8988T (cell line): ENCODE measurements at regions not wholly inside any gene's neighbourhood (a gene's known extent, or its start where the extent isn't known, plus 50 kb on each side); places are given as distances from the start of the nearest gene placed in this dataset.

Source experiments
- DNase-seq: peaks from one replicate; pipeline ENCODE4 v3.0.0; 2011

DNA sequence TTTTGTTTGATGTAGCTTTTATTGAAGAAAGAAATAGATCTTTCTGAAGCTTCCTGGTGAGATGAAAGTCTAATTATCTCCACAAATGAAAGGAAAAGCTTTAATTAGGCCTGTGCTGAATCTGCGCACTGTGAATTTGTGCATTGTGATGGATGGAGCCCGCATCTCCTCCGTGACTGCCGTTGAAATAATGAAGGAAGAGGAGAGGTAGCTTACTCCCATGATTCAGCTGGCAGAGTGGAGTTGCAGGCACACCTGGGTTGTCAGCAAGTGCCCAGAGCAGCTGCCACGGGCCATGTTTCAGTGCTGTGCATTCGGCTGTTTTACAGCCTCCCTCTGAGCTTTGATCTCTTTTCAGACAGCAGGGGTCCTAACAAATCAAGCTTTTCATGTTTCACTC, 735.3 kb upstream of the TENM3 start:
- DNase-seq = no peak

DNA sequence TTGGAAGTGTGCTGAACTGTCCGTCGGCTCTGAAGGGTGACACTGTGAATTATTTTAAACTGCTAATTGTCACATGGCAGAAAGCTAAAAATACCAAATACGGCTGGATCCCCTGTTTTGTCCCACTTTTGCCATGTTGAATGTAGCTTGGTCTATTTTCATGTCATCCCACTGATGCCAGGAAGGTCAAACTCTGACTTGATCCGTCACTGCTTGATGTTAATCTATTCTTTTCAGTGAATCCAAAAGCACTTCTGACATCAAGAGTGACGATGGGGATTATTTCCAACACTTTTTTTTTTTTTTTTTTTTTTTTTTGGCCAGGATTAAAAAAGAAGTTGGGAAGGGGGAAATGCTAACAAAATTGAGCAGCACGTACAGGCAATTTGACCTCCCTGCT, 734.6 kb upstream of the TENM3 start:
- no peak for DNase-seq

DNA sequence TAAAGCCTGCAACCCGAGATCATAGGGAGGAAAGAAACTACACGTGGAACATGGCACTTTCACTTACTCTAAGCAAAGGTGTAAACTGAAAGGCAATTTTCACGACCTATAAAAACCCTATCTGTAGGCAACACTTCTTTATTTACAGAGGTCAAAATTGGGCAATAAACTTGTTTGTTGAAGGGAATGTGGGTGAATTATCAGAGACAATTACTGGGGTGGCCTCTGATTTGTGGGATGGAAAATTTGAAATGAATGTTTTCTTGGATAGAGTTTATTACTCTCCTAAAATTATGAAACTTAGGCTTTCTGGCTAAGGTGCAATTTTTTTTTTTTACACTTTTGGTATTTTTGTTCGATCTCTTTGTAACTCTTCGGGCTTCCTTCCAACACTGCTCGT, 734.1 kb upstream of the TENM3 start:
- no peak for DNase-seq

DNA sequence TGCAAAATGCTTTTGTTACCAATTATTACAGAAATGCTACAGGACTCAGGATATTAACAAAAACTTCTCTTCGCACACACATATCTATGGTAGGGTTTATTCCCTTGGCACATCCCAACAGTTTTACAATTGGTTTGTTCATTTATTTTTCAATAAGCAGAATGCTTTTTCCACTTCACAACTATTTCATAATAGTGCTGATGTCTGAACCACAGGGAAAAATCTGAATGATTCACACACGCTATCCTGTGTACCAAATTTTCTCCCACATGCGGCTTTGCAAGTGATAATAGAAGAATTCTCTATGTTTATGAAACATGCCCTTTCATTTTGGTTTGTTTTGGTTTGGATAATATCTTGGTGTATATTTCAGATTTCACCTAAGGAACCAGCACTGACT, 725.7 kb upstream of the TENM3 start:
- no peak for DNase-seq

DNA sequence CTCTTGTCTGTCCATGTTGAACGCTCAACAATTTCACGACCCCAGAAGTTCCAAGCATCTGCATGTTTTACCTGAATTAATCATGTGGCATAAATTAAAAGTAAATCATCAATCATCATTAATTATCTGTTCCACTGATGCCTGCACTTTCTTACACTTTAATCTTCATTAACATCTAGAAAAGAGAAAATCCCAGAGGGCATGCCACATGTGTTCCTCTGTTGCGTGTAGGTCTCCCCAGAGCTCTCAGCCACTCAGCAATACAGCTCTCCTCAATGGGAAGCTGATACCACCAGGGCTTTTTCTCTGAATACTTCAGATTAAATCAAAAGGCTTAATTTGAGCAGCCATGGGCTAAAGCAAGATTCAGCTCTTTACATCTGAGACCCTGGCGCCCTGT, 722.4 kb upstream of the TENM3 start:
- DNase-seq = no peak

DNA sequence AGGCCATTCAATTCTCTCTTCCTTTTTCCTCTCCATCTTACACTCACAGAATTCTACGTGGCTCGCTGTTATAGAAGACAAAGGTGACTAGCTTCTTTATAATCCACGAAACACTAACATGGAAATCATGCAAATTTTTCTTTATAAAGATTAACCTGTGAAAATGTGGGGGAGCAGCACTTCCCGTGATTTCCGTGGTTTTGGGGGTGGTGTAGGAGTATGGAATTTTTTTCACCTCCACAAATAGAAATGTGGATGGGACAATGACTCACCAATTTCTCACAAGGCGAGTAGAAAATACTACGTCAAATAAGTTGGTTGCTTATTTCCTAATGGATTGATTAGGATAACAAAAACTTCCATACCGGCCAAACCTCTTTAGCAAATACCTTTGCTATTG, 719.2 kb upstream of the TENM3 start:
- no peak for DNase-seq

DNA sequence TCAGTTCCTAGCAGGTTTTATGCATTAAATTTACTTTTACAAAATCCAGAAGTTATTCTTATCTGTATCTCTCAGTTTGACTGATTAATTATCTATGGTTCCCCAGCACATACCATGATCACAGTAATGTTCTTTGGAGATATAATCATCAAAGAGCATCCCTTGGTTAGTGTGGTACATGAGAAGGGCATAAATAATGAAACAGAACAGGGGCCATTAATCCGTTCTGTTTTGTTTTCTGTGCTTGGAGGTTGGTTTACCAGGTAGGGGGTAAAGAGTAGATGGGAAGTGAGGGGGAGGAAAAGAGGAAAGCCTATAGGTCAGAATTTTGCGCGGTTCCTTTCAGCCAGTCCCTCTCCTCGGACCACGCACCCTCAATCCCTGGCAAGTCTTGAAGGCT, 718.7 kb upstream of the TENM3 start:
- DNase-seq = no peak

DNA sequence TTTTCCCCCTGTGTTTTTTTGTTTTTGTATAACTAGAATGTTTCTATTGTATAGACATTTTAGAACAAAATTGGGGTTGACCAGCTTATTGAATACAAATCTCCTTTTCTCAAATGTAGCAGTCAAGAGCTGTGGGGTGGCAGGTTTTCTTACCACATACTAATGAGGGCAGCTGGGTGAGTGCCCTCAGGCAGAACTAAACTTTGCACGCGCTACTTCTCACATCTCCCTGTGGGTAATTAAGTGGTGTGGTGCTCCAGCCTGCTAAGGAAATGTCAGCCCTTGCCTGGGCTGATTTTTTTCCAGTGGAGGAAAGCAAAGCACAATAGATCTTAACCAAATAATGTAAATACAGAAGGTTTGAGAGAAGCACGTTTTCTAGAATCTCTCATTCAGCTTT, 717.6 kb upstream of the TENM3 start:
- DNase-seq = no peak

DNA sequence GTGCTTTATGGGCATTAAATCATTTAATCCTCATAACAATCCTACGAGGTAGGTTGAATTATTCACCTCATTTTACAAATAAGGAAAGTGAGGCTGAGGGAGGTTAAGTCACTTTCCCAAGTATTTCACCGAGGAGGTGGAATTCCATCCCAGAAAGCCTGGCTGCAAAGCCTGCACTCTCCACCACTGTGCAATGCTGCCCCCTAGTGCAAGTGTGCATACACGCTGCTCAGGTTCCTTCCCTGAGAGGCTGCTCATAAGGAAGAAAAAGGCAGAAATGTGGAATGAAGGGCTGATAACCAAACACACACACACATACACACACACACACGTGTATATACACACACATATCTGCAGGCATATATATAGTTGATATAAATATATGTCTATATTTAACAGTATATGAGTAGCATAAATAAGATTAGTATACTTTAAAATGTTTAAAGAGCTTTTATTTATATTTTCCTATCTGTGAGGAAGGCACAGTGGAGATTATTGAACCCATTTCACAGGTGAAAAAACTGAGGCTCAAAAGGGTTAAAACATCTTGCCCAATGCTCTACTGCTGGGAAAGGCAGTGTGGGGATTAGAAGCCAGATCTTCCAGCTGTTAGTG, 714.5 kb upstream of the TENM3 start:
- DNase-seq = peak; percentile 15

DNA sequence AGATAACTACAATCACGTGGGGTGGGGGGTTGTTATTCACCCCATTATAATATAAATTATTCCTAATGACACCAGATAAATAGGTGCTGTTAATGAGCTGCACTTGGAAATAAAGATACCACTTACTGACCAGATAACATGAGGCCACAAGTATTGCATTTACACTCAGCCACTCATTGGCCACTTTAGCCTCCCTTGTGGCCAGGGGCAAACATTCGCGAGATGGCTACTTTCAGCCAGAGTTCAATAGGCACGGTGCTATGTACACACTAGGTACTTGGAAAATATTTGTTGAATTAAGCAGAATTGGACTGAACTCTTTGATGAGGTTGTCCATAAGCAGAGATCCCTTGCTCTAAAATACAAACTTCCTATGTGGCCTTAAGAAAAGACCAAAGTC, 713.7 kb upstream of the TENM3 start:
- no peak for DNase-seq

DNA sequence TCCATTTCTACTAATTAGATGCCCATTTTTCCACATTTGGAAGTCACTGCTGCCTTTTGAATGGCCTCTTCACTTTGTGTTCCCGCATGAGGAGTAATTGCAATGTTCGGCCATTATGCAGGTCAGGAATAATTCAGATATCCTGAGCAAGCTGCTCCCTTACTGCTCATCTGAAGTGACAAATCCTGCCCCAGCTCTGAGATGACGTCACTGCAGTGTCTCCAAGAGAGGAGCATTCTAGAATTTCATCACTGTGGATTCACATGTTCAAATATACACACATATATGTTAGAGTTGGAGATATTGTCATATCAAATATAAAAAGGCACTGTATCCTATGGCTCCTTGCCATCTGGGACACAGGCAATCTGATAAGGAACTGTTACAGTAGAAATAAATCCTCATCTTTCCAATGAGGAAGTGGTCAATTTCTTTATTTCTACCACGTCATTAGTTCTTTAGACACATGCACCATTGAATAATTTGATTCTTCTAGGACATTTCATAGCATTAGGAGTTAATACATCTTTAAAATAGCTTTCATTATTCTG, 706.9 kb upstream of the TENM3 start:
- DNase-seq = no peak

DNA sequence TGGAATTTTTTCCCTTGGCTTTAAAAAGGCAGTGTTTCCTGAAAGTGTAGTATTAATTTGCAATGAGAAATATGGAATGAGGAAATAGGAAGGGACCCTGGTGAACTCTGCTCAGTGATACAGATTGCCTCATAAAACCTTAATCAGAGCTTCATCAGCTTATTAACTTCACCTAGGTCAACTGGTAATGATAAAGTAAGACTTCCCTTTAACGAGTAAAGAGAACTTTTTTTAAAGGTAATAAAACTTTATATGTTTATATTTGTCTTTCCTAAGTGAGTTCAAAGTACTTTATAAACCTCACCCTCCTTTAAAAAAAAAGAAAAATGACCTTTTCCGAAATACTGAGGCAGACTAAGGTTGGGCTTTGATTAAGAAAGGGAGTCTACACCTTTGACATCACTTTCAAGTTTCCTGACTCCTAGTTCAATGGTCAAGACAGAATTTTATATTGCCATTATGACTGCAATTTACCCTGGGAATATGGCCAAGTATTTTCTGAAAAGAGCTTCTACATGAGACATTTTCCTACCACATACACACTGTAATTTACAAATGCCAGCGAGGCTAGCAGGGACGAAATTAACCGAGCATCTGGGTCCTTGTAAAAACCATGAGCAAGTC, 706.3 kb upstream of the TENM3 start:
- no peak for DNase-seq

DNA sequence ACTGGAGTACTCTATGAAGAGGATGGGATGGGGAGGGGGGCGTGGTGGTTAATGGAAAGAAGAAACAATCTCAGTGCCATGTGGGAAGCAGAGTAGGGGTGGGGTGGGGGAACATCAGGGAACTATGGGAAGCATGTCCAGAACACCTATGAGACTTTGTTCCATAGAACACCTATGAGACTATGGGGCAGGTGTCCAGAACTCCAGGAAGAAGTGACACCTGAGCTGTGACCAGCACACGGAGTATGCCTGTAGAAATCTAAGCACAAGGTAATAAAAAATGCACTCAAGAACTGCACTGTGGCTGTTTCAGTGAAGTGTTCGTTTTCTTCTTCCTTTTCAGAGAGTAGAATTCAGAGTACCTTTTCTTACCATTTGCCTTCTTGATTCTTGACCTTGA, 704.8 kb upstream of the TENM3 start:
- DNase-seq = no peak

DNA sequence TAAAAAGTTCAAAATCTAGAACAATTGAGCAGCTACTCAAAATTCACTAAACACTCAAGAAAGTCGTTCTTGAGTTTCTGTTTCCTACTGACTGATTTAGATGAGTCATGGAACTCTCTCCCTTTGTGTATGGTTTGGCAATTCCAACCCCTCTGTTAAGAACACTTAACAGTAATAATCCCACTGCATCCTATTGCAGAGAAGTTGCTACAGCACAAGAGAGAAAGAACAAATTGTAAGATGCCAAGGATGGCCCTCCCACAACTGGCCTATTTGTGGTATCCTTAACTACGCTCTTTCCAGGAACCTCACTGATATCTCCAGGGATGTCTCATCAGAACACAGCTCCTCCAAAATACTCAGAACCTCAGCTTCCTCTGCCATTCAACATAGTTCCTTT, 701.8 kb upstream of the TENM3 start:
- DNase-seq = no peak

DNA sequence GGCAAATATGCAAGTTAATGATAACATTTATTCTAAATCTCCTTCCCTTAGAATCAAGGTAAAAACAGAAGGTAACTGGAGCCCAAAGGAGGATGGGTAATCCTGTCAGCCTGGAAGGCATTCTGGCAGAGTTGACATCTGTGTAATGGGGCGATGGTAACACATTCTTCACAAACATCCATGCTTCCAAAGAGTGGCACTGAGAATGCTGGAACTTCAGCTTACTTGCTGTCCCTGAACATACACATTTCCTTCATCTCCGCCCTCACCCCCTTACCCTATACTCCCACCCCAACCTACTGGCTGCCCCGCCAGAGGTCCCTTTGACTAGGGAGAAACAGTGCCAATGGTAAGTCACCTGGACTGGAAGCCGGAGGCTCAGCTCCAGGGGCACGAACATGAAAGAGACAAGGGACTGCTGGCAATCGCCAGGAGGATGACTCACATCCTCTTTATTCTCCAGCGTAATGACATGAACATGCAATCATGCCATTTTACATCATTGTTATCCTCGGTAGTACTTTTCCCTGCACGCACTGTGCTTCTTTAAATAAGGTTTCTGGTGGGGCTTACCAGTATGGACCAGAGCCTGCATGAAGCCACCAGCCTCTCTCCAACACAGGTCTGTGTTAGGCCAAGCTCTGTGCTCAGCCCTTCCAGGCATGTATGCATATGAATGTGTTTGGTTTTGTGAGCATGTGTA, 694.2 kb upstream of the TENM3 start:
- DNase-seq = peak; percentile 14

DNA sequence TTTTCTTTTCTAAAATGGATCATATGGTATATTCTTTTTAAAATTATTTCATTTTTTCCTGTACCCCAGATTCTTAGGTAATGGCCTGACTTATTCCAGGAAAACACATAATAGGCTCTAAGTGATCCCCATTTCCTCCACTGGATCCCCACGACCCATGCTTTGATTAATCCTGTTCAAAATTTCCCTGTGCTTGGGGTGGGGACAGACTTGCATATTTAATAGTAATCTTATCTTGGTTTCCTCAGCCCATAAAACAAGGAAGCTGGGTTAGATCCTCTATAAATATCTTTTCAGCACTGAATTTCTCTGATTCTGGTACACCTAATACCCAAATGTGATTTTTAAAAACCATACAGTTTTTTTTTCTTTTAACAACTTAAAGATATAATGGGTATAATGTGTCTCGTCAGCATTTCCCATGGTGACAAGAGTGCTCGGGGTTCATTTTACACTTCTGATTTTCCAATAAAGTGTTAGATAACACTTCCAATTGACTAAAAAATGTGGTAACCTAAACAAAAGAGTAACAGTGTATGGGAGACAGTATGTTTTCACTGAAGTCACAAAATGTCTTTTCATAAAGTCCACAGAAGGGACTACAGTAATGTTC, 693.5 kb upstream of the TENM3 start:
- no peak for DNase-seq

DNA sequence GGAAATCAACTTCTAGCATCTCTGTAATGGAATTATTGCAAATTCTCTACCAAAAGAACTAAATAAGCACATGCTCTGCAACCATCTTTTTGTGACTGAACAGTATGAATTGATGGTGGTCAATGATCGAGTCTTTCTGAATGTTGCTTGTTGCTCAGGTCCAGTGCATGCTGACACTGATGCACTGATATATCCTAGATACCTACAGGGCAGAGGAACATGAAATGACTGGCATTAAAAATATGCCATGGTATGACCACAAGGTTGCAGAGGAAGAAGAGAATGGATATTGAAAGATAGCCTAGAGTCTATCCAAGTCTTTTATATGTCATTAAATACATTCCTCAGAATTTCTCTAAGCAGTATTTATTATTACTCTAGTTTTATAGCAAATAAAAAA, 692.8 kb upstream of the TENM3 start:
- DNase-seq = no peak

DNA sequence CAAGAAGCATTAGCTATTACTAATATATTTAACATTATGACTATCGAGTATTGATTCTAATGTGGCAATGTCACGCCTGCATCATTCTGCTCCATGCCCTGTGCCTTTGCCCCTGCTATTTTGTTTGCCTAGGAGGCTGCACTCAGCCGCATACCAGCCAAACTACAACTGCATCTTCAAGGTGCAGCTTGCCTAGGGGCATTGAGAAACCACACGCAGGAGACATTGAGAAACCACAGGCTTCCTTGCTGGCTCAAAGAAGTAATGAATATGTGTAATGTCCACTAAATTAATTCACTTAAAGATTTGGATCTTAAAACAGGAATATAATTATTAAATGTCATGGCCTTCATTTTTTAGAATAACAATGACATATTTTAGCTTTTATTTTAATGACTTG, 683.6 kb upstream of the TENM3 start:
- no peak for DNase-seq

DNA sequence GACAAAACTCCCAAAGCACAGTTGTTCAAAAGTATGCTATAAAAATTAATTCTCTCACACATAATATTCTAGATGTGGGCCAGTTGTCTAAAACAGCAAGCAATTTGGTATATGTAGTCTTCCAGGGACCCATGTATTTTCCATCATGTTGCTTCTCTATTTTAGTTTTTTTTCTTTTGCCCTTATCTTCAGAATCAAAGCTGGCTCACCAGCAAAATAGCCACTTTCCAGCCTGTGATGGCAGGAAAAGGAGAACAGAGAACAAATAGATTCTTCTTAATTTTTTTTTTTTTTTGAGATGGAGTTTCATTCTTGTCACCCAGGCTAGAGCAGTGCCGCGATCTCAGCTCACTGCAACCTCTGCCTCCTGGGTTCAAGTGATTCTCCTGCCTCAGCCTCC, 680.8 kb upstream of the TENM3 start:
- no peak for DNase-seq

DNA sequence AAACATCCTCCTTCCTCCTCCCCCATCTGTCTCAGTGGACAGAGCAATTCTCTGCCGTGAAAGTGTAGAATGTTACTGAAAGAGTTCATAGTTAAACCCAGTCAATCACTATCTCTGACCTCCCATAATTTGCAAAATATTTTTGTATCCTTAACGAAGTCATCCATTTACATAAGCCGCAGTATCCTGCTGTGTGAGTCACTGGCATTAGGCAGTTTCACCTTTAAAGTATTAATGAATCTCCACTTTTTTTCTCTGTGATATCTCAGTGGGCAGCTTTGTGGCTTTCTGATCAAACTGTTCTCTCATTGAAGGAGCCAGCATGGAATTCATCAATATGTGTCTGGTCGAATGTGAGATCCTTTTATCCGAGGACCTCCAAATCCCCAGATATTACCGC, 678.6 kb upstream of the TENM3 start:
- DNase-seq = no peak

DNA sequence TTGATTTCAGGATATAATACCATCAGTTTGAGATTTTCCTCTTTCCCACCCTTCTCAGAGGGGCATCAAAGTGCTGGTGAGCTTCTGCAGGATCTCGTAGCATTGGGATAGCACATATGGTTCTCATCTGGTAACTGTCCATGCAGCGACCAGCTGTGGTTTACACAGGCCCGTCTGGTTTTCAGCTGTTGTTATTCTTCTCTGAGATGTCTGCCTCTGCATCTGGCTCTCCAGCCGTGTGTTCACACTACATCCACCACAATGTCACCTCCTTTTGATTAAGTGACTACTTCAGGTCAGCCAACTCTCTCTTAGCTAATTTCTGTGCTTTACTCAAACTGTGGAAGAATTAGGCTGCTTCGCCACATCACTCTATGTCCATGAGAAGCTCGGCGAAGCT, 676.7 kb upstream of the TENM3 start:
- no peak for DNase-seq

DNA sequence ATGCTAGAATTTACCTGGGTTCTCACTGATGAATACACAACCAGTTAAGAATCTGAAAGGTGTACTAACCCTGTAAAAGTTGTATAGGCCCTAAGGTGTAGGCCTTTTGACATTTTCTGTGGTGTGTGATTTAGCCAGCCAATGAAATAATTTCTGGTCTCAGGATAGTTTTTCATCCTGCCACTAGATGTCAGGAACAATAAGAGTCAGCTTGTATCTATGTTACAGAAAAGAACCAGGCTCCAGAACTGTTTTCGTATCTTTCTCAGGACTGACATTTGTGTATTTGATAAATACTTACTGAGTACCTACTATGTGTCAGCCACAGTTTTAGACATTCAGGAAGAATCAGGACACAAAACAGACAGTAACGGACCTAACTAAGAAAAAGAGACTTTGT, 673.6 kb upstream of the TENM3 start:
- DNase-seq = peak; percentile 17

DNA sequence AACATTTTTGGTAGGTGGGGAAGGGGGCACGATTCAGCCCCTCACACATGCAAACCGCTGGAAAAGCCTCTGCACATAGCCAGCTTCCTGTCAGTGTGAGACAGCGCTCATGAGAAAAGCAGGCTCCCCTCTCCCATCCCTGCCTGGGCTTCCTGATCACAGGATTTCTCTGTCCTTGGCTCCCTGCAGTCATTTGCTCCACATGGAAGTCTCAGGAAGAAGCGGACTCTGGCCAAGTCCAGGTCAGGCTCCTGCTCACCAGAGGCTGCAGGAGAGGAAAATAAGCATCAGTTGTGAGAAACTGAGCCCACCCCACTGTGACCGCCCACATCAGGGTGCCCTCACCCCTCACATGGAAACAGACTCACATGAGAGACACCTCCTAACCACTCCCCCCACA, 664.3 kb upstream of the TENM3 start:
- no peak for DNase-seq

DNA sequence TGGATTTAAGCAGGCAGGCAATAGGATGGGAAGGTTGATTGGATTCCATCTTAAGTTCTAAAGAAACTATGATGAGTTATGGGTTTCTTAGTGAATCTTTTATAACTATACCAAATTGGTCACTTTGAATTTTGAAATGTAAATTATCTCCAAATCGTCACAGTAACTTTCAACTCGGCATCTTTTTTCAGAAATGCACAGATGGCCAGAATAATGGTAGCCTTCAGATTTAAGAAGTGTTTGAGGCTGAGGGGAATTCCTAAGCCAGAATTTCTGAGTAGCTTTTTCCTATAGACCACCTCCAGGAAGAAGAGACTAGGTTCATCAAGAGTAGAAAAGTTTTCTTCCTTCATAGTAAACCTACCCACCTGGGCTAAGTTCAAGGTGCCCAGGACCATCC, 663.7 kb upstream of the TENM3 start:
- DNase-seq = no peak
